ENCODE measurements at regions not wholly inside any gene's neighbourhood (a gene's known extent, or its start where the extent isn't known, plus 50 kb on each side); places are given as distances from the start of the nearest gene placed in this dataset.
"Not testable (repeated sequence)": the region's sequence is repeated elsewhere in the genome, so short reads cannot be mapped to it uniquely, and the experiment has no call there.

DNA sequence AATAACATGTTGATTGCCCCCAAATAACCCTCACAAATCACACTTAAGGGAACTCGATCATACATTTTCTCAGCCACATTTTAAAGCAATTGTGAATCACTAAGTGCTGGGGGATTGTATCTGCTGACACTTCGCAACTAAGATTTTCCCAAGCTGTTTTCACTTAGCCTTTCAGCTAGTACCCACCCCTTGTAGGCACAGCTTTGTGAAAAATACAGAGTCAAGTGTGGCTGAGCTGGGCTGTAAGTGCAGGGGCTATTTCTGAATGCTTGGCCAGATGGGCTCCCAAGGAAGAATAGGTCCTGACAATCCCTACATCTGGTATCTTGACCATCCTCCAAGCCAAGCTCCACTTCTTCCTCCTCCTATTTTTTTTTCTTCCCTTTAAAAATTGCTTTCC is 289.2 kb upstream of the NMUR2 start:
- no peak for DNase-seq (ENCODE audit: low spot score)

DNA sequence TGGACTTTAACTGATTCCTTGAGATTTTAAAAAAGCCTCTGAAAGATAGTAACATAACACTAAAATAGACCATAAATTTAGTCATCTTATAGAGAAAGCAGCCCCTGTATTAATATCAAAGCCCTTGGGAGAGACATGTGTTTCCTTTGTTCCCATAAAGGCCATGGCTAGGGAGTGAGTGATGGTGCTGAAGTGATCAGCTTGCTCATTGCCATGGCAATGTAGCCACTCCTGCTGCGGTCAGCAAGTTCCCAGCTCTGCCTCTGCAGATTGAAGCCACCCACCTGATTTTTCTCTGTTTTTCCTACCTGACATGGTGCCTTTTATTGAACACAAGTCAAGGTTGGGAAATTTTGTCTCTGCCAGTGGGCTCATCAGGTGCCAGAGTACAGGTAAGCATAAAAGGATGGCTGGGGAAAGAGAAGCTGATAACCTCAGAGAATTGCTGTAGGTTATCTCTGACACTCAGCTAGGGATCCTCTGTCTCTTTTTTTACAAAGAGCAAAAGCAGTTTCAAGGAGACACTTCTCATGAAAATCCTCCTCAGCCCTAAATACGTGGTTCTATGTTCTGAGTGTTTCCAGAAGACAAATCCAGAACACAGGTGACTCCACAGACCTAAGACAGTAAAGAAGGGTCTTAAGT is 296.3 kb upstream of the NMUR2 start:
- no peak for DNase-seq (ENCODE audit: low spot score)

DNA sequence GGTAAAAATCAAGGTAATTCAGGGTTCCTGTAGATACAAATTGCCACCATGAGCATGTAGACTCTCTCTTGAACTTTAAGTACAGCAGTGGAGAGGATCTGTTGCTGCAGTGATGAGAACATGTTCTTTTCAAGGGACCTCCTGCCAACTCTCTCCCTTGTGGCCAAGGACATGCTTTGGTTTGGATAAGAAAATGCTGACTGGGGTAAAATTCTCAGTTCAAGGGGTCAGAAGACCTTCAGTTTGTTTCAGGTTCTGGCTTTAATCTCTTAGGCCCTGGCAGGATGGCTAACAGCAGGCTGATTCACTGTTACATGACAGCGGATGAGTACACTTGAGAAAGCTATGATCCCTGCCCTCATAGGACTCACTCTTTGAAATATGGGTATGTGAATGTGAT is 299.2 kb upstream of the NMUR2 start:
- no peak for DNase-seq (ENCODE audit: low spot score)

DNA sequence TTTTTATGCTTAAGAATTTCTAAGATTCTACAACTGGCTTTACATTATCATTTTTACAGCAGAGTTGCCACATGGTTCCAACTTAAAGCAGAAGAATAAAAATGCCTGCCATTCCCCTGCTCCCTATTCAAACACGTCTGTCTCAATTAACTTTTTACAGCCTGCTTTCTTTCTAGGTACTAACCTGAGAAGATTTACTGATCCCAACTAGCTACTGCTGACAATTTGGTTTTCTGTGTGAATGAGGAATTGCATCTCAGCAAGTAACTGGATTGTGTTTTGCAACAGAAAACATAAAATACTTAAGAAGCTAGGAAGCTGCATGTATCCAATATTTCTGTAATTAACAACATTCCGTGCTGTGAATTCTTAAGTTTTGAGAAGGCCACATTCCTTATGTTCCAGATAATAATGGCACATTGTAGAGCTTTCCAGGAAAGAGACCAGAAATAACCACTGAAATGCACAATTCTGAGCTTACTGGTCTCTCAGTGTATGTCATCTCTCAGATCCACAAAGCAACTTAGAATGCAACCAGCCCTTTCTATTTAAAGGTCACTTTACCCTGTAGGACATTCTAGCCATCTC is 306.8 kb upstream of the NMUR2 start:
- no peak for DNase-seq (ENCODE audit: low spot score)

DNA sequence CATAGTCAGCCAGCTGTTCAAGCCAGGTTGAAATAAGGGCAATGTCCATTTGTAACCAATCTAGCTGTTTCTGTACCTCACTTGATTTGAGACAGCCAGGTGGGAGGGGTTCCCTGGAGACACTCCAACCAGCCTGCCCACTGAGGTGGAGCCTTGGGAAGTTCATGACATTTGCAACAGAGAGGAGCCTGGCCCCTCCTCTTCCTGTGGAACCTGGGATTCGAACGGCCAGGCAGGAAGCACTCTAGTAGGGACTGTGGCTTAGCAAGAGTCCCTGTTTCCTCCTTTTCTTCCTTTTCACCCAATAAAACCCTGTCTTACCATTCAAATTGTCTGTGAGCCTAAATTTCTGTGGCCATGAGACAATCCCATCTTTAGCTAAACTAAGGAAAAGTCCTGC is 312.3 kb upstream of the NMUR2 start:
- DNase-seq (ENCODE audit: low spot score), result no peak

DNA sequence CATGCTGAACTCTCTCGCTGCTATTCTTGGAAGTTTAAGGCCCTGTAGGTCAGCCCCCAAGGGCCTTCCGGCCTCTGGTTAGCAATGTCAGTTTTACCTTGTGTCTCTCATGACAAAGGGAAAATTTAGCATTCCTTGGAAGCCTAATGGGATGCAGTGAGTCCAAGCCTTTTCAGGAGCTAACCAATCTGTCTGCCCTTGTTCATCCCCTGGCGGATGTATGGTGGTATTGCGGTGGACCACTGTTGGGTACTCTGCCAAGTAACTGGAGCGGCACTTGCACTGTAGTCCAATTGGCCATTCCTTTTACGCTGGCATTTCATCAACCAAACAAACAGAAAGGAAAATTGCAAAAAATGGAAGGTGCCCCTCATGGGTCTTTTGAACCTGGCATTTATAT is 318.4 kb upstream of the NMUR2 start:
- no peak for DNase-seq (ENCODE audit: low spot score)

DNA sequence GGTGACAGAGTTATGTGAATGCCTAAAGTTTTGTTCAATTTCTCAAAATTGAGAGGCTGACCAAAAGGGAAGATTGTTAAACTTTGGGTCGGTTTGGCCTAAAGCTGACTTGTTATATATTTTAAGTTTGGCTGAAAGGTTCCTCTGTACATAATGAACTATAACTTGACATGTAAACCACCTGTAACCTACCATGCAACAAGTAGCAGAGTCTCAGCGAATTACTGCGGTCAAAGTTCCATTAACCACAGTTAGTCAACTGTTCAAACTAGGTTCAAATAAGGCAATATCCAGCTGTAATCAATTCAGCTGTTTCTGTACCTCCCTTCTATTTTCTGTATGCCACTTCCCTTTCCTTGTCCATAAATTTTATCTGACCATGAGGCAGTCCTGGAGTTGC is 325.1 kb upstream of the NMUR2 start:
- DNase-seq (ENCODE audit: low spot score), result no peak

DNA sequence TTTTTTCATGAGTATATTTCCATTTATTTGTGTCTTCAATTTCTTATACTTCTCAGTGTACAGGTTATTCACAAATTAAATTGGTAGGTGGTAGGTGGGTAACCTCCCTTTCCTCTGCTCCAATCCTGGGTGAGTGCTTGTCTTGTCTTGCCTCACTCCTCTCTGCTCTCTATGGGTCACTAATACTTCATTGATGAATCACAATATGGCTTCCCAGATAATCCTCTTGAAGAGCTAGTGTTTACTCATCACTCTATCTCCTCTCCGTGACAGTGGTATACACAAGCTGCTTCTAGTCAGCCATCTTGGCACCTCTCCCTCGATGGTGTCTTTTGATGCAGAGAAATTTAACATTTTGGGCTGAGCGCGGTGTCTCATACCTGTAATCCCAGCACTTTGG is 331.8 kb upstream of the NMUR2 start:
- no peak for DNase-seq (ENCODE audit: low spot score)

DNA sequence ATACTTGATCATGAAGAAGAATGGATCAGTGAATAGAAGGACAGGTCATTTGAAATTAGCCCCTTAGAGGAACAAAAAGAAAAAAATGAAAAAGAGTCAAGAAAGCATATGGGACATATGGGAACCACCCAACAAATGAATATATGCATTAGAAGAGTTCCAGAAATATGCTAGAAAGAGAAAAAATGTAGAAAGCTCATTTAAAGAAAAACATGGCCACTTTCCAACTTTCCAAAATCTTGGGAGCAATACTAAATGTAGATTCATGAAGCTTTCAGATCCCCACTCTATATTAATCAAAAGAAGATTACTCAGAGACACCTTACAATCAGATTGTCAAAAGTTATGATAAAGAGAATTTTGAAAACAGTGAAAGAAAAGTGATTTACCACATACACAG is 334.8 kb upstream of the NMUR2 start:
- no peak for DNase-seq (ENCODE audit: low spot score)

DNA sequence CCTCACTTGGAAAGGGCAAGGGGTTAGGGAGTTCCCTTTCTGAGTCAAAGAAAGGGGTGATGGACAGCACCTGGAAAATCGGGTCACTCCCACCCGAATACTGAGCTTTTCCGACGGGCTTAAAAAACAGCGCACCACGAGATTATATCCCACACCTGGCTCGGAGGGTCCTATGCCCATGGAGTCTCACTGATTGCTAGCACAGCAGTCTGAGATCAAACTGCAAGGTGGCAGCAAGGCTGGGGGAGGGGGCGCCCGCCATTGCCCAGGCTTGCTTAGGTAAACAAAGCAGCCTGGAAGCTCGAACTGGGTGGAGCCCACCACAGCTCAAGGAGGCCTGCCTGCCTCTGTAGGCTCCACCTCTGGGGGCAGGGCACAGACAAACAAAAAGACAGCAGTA is 336.0 kb upstream of the NMUR2 start:
- not testable (repeated sequence) for DNase-seq (ENCODE audit: low spot score)

DNA sequence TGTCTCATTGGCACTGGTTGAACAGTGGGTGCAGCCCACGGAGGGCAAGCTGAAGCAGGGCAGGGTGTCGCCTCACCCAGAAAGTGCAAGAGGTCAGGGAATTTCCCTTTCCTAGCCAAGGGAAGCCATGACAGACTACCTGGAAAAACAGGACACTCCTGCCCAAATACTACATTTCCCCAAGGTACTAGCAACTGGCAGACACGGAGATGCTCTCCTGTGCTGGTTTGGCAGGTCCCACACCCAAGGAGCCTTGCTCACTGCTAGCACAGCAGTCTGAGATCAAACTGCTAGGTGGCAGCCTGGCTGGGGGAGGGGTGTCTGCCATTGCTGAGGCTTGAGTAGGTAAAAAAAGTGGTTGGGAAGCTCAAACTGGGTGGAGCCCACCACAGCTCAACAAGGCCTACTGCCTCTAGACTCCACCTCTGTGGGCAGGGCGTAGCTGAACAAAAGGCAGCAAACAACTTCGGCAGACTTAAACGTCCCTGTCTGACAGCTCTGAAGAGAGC is 382.7 kb upstream of the NMUR2 start:
- not testable (repeated sequence) for DNase-seq (ENCODE audit: low spot score)

DNA sequence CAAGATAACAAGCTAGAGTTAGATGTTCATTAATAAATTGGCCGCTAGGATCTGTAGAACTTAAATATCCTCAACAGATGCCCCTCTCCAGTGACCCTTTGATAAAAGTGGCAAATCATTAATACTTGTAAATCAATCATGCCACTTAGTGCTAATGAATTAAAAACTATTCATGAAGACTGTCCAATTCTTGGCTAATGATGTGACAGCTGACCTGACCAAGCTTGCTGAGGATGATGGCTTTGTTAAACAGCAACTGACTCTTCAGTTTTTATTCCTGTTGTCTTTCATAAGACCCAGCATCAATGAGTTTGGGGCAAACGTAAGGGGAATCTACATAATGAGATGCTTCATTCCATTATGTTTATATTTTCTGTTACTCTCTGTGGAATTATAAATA is 396.8 kb upstream of the NMUR2 start:
- DNase-seq (ENCODE audit: low spot score), result no peak

DNA sequence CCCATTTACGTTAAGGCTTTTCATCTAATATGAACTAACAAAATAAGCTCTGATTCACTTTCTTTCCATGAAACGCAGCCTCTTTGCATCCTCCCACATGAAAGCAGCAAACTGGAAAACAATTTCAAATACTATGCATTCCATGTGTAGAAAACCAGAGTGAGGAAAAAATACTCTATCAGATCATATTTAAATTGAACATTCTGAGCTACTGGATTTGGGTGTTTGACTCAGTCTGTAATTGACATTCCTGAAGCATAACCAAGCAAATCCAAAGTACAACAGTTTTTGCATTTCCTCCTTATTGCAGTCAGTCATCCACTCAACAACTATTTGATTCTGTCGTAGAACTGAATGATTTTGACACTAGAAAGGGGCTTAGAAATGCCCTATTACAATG is 399.1 kb upstream of the NMUR2 start:
- no peak for DNase-seq (ENCODE audit: low spot score)

DNA sequence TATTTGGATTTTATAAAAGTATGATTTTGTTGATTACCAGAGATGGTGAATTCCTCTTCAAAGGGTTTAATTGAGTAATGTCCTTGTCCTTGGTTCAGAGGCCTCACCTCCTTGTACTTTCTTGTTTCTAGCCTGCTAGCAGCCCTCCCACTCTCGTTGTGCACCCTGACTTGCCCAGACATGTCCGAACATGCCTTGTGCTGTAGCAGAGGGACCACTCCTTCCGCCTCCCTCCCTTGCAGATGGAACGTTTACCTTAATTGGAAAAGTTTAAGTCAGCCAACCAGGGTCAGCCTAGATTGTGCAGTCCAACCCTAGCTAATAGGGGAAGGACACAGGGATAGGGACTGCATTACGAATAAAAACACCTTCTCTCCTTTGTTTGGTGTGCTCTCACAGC is 406.9 kb upstream of the NMUR2 start:
- DNase-seq (ENCODE audit: low spot score), result no peak

DNA sequence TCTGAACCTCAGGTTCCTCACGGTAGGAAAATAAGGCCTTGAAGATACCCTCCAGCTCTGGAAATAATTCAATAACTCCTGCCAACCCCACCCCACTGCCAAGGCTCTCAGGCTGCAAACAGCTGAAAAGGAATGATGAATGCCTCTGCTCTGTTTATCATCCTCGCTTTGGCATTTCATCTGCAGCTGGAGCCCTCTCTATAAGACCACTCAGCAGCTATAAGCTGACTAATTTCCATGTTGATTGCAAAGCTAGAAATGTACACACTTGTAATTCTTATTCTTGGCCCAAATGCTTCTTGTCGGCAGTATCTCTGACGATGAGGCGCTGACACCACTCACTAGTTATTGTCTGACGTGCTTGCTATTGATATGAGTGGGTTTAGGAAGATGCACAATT is 408.4 kb upstream of the NMUR2 start:
- DNase-seq (ENCODE audit: low spot score), result no peak

DNA sequence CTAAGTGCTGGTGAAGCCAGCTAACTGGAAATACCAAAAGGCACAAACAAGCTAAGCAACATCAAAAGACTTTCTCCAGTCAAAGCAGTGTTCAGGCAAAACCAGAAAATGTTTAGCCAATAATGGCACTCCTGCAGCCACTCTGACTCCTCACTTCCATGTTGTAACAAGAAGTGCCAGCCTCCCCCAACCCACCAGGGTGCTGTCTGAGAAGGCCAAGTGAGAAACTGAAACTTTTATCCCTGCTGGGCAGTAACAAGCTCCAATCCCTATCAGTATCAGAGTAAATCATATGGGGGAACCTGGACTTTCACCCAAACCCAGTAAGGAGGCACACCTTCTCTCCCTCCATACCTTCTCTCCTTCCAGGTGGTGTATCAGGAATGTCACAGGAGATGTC is 414.8 kb upstream of the NMUR2 start:
- no peak for DNase-seq (ENCODE audit: low spot score)

DNA sequence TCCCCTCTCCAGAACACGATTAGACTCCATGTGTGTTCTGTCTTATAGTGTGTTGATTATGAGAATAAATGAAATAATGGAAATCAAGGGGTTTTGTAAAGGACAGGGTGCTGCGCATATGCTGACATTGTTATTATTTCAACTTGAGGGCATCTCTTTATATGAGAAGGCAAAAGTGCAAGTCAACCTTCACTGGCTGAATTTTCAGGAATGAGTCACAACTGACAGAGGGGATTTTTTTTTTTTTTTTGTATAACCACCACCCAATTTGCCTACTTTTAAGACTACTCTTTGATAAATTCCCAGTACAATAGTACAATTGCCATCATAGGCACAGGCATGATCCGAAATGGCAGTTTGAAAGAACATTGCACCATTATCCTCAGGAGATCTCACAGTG is 419.2 kb upstream of the NMUR2 start:
- DNase-seq (ENCODE audit: low spot score), result no peak

DNA sequence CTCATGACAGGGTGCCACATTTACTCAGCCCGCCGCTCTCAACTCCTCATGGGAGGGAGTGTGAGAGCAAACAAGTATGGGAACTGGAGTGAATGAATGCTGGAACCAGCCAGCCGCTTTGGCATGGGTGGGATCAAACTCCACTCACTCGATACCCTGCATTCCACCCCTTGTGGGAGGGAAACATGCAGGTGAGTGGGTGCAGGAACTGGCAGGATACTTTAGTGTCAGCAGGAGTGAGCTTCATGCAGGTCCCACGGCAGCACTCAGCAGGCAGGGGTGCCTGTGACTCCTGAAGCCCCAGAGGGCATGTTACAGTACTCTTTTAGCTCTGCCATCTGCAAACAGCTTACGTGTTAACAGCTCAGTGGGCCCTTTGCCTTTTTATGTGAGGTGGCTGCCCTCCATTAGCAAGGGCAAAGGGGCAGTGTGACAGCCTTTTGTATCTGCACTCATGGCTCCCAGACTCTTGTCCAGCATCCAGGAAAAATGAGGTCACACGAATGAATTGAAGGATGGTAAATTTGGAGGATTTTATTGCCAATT is 433.2 kb upstream of the NMUR2 start:
- no peak for DNase-seq (ENCODE audit: low spot score)

DNA sequence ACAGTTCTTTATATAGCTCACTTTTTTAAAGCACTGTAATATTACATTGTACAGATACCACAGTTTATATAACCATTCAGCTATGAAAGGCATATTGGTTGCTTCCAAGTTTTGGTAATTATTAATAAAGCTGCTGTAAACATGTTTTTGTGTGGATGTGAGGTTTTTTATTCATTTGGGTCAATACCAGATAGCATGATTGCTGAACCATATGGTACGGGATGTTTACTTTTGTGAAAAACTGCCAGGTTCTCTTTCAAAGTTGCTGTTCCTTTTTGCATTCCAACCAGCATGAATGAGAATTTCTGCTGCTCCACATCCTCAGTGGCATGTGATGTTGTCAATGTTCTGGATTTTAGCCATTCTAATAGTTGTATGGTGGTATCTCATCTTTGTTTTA is 439.6 kb upstream of the NMUR2 start:
- no peak for DNase-seq (ENCODE audit: low spot score)

DNA sequence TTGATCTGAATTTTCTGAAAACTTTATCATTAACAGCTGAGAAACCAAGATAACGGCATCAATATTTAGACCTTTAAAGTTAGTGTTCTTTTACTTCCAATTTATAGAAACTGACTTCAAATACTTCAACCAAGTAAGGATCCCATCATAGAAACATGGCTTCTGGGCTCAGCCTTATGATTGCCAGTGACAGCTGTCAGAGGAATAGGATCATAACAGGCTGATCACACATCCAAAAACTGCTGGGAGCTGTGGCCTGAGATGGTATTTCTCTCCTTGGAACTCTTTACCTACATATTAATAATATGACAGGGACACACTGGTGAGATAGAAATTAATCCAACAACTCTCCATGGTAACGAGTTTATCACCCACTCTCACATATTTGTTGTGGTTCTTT is 448.3 kb upstream of the NMUR2 start:
- no peak for DNase-seq (ENCODE audit: low spot score)

DNA sequence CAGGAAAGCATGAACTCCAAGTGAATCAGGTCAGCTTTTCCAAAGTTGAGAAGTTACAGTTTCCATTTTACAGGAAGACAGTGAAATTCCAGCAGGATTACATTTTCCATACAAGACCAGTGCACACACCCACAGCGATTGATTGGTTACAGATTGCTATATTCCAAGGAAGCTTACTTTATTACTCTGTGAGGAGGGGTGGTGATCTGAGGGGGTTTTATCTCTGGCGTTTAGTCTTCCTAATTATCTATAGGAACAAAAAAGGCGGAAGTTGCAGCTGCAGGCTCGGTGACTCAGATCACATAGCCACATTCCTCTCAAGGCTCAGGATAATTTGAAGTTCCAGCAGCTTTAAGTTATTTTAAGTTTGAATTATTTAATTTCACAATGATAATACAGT is 450.4 kb upstream of the NMUR2 start:
- DNase-seq (ENCODE audit: low spot score), result no peak

DNA sequence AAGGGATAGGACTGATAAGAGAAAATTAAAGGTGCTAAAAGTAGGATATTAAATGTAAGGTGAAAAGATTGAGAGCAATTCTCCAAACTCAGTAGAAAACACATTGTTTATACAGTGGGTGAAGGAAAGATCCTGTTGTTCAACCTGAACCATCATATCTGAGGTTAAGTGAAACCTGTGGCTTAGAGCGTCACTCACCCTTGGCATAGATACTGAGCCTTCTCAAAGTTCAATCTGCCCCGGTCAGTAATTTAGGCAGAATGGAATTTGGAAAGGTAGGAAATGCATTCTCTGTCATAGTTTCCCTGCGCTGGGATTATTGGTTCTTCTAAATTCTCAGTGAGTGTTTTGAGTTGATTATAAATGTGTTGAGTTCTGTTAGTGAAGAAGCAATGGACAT is 456.2 kb upstream of the NMUR2 start:
- no peak for DNase-seq (ENCODE audit: low spot score)

DNA sequence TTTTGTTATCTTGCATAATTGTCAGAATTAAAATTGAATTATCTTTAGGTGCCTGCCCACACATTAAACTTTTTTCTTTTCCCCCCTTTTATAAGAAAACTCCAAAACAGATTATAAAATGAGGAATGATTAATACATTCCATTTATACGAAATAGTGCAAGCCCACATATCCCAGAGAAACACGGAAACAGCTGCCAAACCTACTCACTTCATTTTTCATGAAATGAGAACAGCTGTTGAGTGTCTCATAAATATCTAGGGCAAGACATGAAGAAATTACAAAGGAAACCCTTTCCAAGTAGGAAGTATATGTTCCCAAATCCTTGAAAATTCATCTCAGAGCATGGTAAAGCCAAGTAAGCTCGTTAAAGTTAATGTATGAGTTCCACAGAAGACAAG is 459.4 kb upstream of the NMUR2 start:
- no peak for DNase-seq (ENCODE audit: low spot score)

DNA sequence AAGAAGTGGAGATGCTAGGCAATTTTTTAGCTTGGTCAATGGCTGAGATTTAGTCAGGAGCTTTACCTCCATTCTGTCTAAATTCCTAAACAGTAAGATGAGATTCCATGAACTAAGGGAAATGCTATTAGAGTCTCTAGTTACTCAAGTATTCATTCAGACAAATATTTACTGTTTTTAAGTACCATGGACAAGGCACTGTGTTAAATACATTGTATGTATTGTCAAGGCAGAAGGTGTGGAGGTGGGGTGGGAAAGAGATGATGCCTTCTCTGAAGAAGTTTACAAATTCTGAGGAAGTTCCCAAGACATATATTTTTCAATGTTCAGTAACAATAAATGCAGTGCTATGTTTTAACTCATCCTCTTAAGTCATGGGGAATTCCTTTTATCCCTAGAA is 459.9 kb upstream of the NMUR2 start:
- DNase-seq (ENCODE audit: low spot score), result no peak
